ENCODE measurements at regions not wholly inside any gene's neighbourhood (a gene's known extent, or its start where the extent isn't known, plus 50 kb on each side); places are given as distances from the start of the nearest gene placed in this dataset.

- no peak for TF ChIP-seq FOXA3 (CRISPR knock-in tag; conservative IDR thresholded peaks at IDR 0.05 in 1 of 2, IDR thresholded peaks at IDR 0.05 in 1 of 2)
- TF ChIP-seq BCOR (IDR thresholded peaks at IDR 0.05), result no peak
- peak in 1 of 2 experiments; percentile 41; a peak in 1 of 3 replicates for TF ChIP-seq CBX3 (IDR thresholded peaks at IDR 0.05; ENCODE audit: borderline replicate concordance in 1 of 2, low read length in 2 of 2)
- 0 out of 2 replicates have a peak, but pooled peaks have one; percentile 79 for TF ChIP-seq PTBP1 (IDR thresholded peaks at IDR 0.05; ENCODE audit: low read depth, low read length)
- TF ChIP-seq GATA2 (CRISPR knock-in tag; IDR thresholded peaks at IDR 0.05), result no peak
- 0 out of 2 replicates have a peak, but pooled peaks have one; percentile 29 for TF ChIP-seq CTBP1 (IDR thresholded peaks at IDR 0.05; ENCODE audit: borderline replicate concordance)
- no peak for TF ChIP-seq ZNF12 (CRISPR knock-in tag; IDR thresholded peaks at IDR 0.05)
- TF ChIP-seq ZNF175 (CRISPR knock-in tag; IDR thresholded peaks at IDR 0.05; ENCODE audit: low read depth), result 0 out of 2 replicates have a peak, but pooled peaks have one; percentile 48
- TF ChIP-seq DLX4 (CRISPR knock-in tag; IDR thresholded peaks at IDR 0.05), result no peak
- 0 out of 2 replicates have a peak, but pooled peaks have one; percentile 17 for TF ChIP-seq EGR1 (conservative IDR thresholded peaks at IDR 0.05)
- no peak for TF ChIP-seq FOXK2 (conservative IDR thresholded peaks at IDR 0.05 in 1 of 2, IDR thresholded peaks at IDR 0.05 in 1 of 2; ENCODE audit: low read depth in 2 of 2)
- TF ChIP-seq, protein P1, sequence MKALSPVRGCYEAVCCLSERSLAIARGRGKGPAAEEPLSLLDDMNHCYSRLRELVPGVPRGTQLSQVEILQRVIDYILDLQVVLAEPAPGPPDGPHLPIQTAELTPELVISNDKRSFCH (CRISPR knock-in tag; IDR thresholded peaks at IDR 0.05), result no peak
- TF ChIP-seq, protein P1 (tag; IDR thresholded peaks at IDR 0.05), result 0 out of 2 replicates have a peak, but pooled peaks have one; percentile 14
- TF ChIP-seq WHSC1 (IDR thresholded peaks at IDR 0.05; ENCODE audit: low read length), result no peak
- no peak for TF ChIP-seq ZNF830 (CRISPR knock-in tag; IDR thresholded peaks at IDR 0.05)
- TF ChIP-seq ZNF232 (CRISPR knock-in tag; IDR thresholded peaks at IDR 0.05), result 0 out of 2 replicates have a peak, but pooled peaks have one; percentile 28
- TF ChIP-seq, protein P2, sequence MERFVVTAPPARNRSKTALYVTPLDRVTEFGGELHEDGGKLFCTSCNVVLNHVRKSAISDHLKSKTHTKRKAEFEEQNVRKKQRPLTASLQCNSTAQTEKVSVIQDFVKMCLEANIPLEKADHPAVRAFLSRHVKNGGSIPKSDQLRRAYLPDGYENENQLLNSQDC (CRISPR knock-in tag; IDR thresholded peaks at IDR 0.05), result no peak
- no peak for TF ChIP-seq MYBL2 (IDR thresholded peaks at IDR 0.05; ENCODE audit: low read depth)
- TF ChIP-seq MYBL2 (CRISPR knock-in tag; IDR thresholded peaks at IDR 0.05; ENCODE audit: borderline replicate concordance), result no peak
- TF ChIP-seq SAP30 (IDR thresholded peaks at IDR 0.05; ENCODE audit: borderline replicate concordance, insufficient read depth, low read depth, low read length, poor library complexity, severe bottlenecking), result no peak
- TF ChIP-seq, protein P3, sequence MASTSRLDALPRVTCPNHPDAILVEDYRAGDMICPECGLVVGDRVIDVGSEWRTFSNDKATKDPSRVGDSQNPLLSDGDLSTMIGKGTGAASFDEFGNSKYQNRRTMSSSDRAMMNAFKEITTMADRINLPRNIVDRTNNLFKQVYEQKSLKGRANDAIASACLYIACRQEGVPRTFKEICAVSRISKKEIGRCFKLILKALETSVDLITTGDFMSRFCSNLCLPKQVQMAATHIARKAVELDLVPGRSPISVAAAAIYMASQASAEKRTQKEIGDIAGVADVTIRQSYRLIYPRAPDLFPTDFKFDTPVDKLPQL (IDR thresholded peaks at IDR 0.05; ENCODE audit: extremely low read depth, insufficient read length), result no peak
- no peak for TF ChIP-seq MED1 (CRISPR knock-in tag; IDR thresholded peaks at IDR 0.05; ENCODE audit: borderline replicate concordance)
- TF ChIP-seq RFX5 (IDR thresholded peaks at IDR 0.05; ENCODE audit: low read depth, low read length), result no peak
- no peak for TF ChIP-seq NR3C1 (CRISPR knock-in tag; IDR thresholded peaks at IDR 0.05)
- peak; percentile 56; the same call in 1 of the 2 replicates for TF ChIP-seq CXXC5 (CRISPR knock-in tag; IDR thresholded peaks at IDR 0.05)
- no peak for TF ChIP-seq RFX1 (IDR thresholded peaks at IDR 0.05)
- peak; percentile 48; the same call in 1 of the 2 replicates for TF ChIP-seq L3MBTL2 (IDR thresholded peaks at IDR 0.05)
Measured at GRCh38 chr6:6724539-6725467, 136.3 kb downstream of the LY86 start (continued).

Measured in K562 (cell line).